Neural cell (in vitro differentiated cells): ENCODE measurements at regions not wholly inside any gene's neighbourhood (a gene's known extent, or its start where the extent isn't known, plus 50 kb on each side); places are given as distances from the start of the nearest gene placed in this dataset.

ENCODE experiments used
- H2AFZ ChIP-seq: fragments of 200-600, 300-800 bp; sonication (generic), shearing (Covaris generic); 2 replicates; pipeline ENCODE4 v1.6.0; 2014; ENCODE audit warnings: low read depth, mild to moderate bottlenecking, antibody characterized with exemption, low read length, moderate library complexity
- H3F3A ChIP-seq: fragments of 200-600 bp; shearing (Covaris generic); 2 replicates; pipeline ENCODE4 v1.6.1; 2016; ENCODE audit warnings: mild to moderate bottlenecking, moderate library complexity, mixed read lengths, antibody characterized with exemption, low read length; ENCODE audit not compliant: insufficient read depth, poor library complexity, severe bottlenecking
- H3K27ac ChIP-seq: fragments of 200-600, 300-800 bp; sonication (generic), shearing (Covaris generic); 2 replicates; pipeline ENCODE4 v1.5.1; 2014; ENCODE audit warnings: mild to moderate bottlenecking, low read length, moderate library complexity
- H3K27me3 ChIP-seq: fragments of 300-800, 200-600 bp; sonication (generic), shearing (Covaris generic); 2 replicates; pipeline ENCODE4 v1.6.0; 2014; ENCODE audit warnings: mild to moderate bottlenecking, low read depth, low read length, moderate library complexity; ENCODE audit not compliant: insufficient read depth
- H3K36me3 ChIP-seq: fragments of 300-800, 200-600 bp; sonication (generic), shearing (Covaris generic); 2 replicates; pipeline ENCODE4 v1.5.1; 2014; ENCODE audit warnings: mild to moderate bottlenecking, antibody characterized with exemption, low read length, moderate library complexity; ENCODE audit not compliant: insufficient read depth
- H3K4me2 ChIP-seq: fragments of 300-800, 200-600 bp; sonication (generic), shearing (Covaris generic); 2 replicates; pipeline ENCODE4 v1.6.0; 2014; ENCODE audit warnings: mild to moderate bottlenecking, low read length
- H3K4me3 ChIP-seq: fragments of 300-800, 200-600 bp; sonication (generic), shearing (Covaris generic); 2 replicates; pipeline ENCODE4 v1.5.1; 2014; ENCODE audit warnings: mild to moderate bottlenecking, low read length, moderate library complexity
- H3K79me2 ChIP-seq: fragments of 200-600 bp; shearing (Covaris generic); replicated peaks from 2 replicates; pipeline ENCODE4 v1.6.0; 2014; ENCODE audit warnings: mild to moderate bottlenecking, low read length, moderate library complexity; ENCODE audit not compliant: insufficient read depth
- H3K9ac ChIP-seq: fragments of 300-800, 200-600 bp; sonication (generic), shearing (Covaris generic); 2 replicates; pipeline ENCODE4 v1.6.1; 2016; ENCODE audit warnings: mild to moderate bottlenecking, low read length, mixed read lengths
- H3K9me2 ChIP-seq: fragments of 200-600 bp; shearing (Covaris generic); 2 replicates; pipeline ENCODE4 v1.6.1; 2016; ENCODE audit warnings: mild to moderate bottlenecking, low read length, mixed read lengths; ENCODE audit not compliant: insufficient read depth
- H3K9me3 ChIP-seq: fragments of 200-600, 300-800 bp; sonication (generic), shearing (Covaris generic); 2 replicates; pipeline ENCODE4 v1.6.1; 2016; ENCODE audit warnings: mild to moderate bottlenecking, mixed run types, low read length, moderate library complexity, mixed read lengths
- H4K20me1 ChIP-seq: fragments of 200-600 bp; shearing (Covaris generic); 2 replicates; pipeline ENCODE4 v1.6.1; 2016; ENCODE audit warnings: mild to moderate bottlenecking, mixed run types; ENCODE audit not compliant: insufficient read depth
- EP300 ChIP-seq: fragments of 450-650 bp; conservative IDR thresholded peaks from 2 replicates; pipeline ENCODE4 v1.6.1; 2014; ENCODE audit warnings: antibody characterized with exemption, mild to moderate bottlenecking, moderate library complexity; ENCODE audit not compliant: poor library complexity, severe bottlenecking
- EZH2 ChIP-seq: fragments of 200-600, 300-800 bp; shearing (Covaris generic), sonication (generic); IDR thresholded peaks from 2 replicates; pipeline ENCODE4 v1.6.1; 2014; ENCODE audit warnings: antibody characterized with exemption, low read length, borderline replicate concordance, mild to moderate bottlenecking; ENCODE audit not compliant: insufficient read depth, poor library complexity, severe bottlenecking
- MXI1 ChIP-seq: fragments of 450-650 bp; conservative IDR thresholded peaks from 2 replicates; pipeline ENCODE4 v1.6.1; 2014; ENCODE audit warnings: antibody characterized with exemption, mild to moderate bottlenecking; ENCODE audit not compliant: poor library complexity, severe bottlenecking
- POLR2AphosphoS5 ChIP-seq: IDR thresholded peaks from 2 replicates; pipeline ENCODE4 v1.6.1; 2012
- RAD21 ChIP-seq: fragments of 450-650 bp; conservative IDR thresholded peaks from 2 replicates; pipeline ENCODE4 v1.6.1; 2014; ENCODE audit warnings: antibody characterized with exemption, mild to moderate bottlenecking, moderate library complexity
- SMC3 ChIP-seq: fragments of 450-650 bp; conservative IDR thresholded peaks from 2 replicates; pipeline ENCODE4 v1.6.1; 2014; ENCODE audit warnings: antibody characterized with exemption, mild to moderate bottlenecking, moderate library complexity; ENCODE audit not compliant: poor library complexity
- TAF1 ChIP-seq: IDR thresholded peaks from 2 replicates; pipeline ENCODE4 v1.6.1; 2012; ENCODE audit warnings: low read depth
- TF ChIP-seq, protein P1 (sequence below): IDR thresholded peaks from 2 replicates; pipeline ENCODE4 v1.6.1; 2012; ENCODE audit warnings: borderline replicate concordance
- TF ChIP-seq, protein P2 (sequence below): fragments of 450-650 bp; IDR thresholded peaks from 2 replicates; pipeline ENCODE4 v1.5.1; 2014; ENCODE audit warnings: antibody characterized with exemption, mild to moderate bottlenecking, moderate library complexity; ENCODE audit not compliant: poor library complexity, severe bottlenecking

DNA sequence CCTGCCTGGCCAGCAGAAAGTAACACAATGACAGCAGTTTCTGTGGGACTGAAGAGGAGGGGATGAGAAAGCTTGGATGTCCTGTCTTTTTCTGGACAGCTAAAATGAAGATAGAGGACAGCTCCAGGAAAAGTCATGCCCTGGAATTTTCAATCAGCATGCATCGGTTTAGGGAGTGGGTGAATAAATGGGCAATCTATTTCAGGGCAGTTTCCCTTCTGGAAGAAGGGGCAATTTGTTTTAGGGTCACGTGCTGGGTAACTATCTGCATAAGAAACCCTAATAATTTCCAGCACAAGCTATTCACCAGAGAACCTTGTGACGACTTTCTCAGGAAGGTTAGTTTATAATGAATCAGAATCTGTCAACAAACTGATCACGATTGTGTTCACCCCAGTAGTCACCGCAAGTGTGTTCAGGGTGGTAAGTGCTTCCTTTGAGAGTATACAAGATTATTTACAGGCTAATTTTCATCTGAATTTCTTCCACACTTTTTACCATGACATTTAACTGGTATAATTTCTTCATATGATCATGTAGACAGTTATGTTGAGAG lies 318.0 kb upstream of the GBE1 start:
- Histone ChIP-seq H4K20me1 (no peaks in the 10 kb centered on the region), H3K9me3 (no peaks in the 10 kb centered on the region), H3F3A (peaks cover 6% of the 10 kb centered on the region), H3K79me2 (no peaks in the 10 kb centered on the region), H3K4me2 (no peak overlapping the region), H3K9ac (no peak overlapping the region), H3K27ac (no peak overlapping the region), H3K4me3 (no peak overlapping the region), H3K27me3 (no peaks in the 10 kb centered on the region), H3K36me3 (no peaks in the 10 kb centered on the region), H3K9me2 (no peaks in the 10 kb centered on the region), H2AFZ (no peak overlapping the region)
- TF ChIP-seq TAF1 (no peak), RAD21 (no peak), EZH2 (no peak), SMC3 (no peak), MXI1 (no peak), POLR2AphosphoS5 (no peak), EP300 (no peak)
- TF ChIP-seq, protein P1, sequence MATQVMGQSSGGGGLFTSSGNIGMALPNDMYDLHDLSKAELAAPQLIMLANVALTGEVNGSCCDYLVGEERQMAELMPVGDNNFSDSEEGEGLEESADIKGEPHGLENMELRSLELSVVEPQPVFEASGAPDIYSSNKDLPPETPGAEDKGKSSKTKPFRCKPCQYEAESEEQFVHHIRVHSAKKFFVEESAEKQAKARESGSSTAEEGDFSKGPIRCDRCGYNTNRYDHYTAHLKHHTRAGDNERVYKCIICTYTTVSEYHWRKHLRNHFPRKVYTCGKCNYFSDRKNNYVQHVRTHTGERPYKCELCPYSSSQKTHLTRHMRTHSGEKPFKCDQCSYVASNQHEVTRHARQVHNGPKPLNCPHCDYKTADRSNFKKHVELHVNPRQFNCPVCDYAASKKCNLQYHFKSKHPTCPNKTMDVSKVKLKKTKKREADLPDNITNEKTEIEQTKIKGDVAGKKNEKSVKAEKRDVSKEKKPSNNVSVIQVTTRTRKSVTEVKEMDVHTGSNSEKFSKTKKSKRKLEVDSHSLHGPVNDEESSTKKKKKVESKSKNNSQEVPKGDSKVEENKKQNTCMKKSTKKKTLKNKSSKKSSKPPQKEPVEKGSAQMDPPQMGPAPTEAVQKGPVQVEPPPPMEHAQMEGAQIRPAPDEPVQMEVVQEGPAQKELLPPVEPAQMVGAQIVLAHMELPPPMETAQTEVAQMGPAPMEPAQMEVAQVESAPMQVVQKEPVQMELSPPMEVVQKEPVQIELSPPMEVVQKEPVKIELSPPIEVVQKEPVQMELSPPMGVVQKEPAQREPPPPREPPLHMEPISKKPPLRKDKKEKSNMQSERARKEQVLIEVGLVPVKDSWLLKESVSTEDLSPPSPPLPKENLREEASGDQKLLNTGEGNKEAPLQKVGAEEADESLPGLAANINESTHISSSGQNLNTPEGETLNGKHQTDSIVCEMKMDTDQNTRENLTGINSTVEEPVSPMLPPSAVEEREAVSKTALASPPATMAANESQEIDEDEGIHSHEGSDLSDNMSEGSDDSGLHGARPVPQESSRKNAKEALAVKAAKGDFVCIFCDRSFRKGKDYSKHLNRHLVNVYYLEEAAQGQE = no peak
- TF ChIP-seq, protein P2, sequence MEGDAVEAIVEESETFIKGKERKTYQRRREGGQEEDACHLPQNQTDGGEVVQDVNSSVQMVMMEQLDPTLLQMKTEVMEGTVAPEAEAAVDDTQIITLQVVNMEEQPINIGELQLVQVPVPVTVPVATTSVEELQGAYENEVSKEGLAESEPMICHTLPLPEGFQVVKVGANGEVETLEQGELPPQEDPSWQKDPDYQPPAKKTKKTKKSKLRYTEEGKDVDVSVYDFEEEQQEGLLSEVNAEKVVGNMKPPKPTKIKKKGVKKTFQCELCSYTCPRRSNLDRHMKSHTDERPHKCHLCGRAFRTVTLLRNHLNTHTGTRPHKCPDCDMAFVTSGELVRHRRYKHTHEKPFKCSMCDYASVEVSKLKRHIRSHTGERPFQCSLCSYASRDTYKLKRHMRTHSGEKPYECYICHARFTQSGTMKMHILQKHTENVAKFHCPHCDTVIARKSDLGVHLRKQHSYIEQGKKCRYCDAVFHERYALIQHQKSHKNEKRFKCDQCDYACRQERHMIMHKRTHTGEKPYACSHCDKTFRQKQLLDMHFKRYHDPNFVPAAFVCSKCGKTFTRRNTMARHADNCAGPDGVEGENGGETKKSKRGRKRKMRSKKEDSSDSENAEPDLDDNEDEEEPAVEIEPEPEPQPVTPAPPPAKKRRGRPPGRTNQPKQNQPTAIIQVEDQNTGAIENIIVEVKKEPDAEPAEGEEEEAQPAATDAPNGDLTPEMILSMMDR = no peak

DNA sequence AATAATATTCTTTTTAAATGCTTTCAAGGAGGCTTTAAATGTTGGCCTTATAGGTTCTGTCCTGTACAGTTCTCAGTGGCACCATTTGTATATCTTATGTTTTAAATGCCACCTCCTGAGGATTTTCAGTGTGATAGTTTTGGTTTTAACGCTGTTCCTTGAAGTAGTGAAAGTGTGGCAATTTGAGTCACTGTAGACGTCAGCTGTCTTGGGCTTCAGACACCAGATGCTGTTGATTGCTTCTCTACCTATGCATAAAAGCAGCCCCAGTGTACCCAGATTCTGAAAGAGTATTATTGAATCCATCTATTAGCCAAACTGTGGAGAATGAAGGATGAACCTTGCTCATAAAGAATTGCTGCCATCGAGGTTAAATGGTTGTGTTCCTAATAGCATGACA lies 316.8 kb upstream of the GBE1 start:
- no peak for TF ChIP-seq TAF1
- H3K4me3 ChIP-seq = no peak overlapping the region

DNA sequence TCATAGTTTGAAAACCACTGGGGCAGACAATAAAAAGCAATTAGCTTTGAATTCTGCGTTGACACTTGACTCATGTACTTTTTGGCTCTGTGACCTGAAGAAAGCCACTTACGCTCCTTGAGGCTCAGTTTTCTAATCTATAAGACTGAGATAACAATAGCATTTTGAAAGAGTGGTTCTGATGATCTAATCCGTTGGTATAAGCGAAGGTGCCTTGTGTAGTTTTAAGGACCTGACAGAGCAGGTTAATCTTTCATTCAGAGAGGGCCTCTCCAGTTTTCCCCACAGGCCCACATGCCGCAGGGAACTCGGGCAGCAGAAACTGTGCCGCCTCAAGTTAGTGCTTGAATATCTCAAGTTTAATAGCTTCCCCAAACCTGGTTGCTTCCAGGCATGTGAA lies 306.0 kb upstream of the GBE1 start:
- Histone ChIP-seq H3K9me2 (no peaks in the 10 kb centered on the region), H3K9ac (no peak overlapping the region), H3F3A (no peaks in the 10 kb centered on the region), H3K9me3 (no peaks in the 10 kb centered on the region), H3K4me2 (no peak overlapping the region), H4K20me1 (no peaks in the 10 kb centered on the region), H3K36me3 (no peaks in the 10 kb centered on the region), H3K27me3 (no peaks in the 10 kb centered on the region), H3K79me2 (no peaks in the 10 kb centered on the region), H2AFZ (no peak overlapping the region), H3K27ac (no peak overlapping the region), H3K4me3 (no peak overlapping the region)
- TF ChIP-seq RAD21 (no peak), EZH2 (no peak), POLR2AphosphoS5 (no peak), SMC3 (no peak), TAF1 (no peak), EP300 (no peak), MXI1 (no peak)
- TF ChIP-seq, protein P1 = no peak
- TF ChIP-seq, protein P2 = no peak

More for the DNA sequence above, 316.8 kb upstream of the GBE1 start:
- Histone ChIP-seq H3K27ac (no peak overlapping the region), H3K27me3 (no peaks in the 10 kb centered on the region), H3K9me2 (no peaks in the 10 kb centered on the region), H3K9me3 (no peaks in the 10 kb centered on the region), H3F3A (peaks cover 6% of the 10 kb centered on the region), H3K36me3 (no peaks in the 10 kb centered on the region), H3K4me2 (no peak overlapping the region), H3K79me2 (no peaks in the 10 kb centered on the region), H3K9ac (no peak overlapping the region), H4K20me1 (no peaks in the 10 kb centered on the region), H2AFZ (no peak overlapping the region)
